Vagina (tissue), 2 donors: ENCODE measurements at regions not wholly inside any gene's neighbourhood (a gene's known extent, or its start where the extent isn't known, plus 50 kb on each side); places are given as distances from the start of the nearest gene placed in this dataset.

Experiments used
- CTCF ChIP-seq, 3 experiments: fragments of 450-650 bp in 2 of 3; fragments of 200-600 bp in 1 of 3; sonication (generic) in 1 of 3; IDR thresholded peaks; one replicate each; pipeline ENCODE4 v1.5.1; 2017 to 2019; ENCODE audit warnings: antibody characterized with exemption in 3 of 3, mild to moderate bottlenecking in 2 of 3, moderate library complexity in 2 of 3
- POLR2A ChIP-seq, 2 donors: fragments of 450-650 bp; IDR thresholded peaks; one replicate each; pipeline ENCODE4 v1.6.1; 2017; ENCODE audit warnings: antibody characterized with exemption in 2 of 2, mild to moderate bottlenecking in 2 of 2, moderate library complexity in 2 of 2
- POLR2AphosphoS5 ChIP-seq, 2 donors: sonication (generic); formaldehyde crosslinking; IDR thresholded peaks; one replicate each; pipeline ENCODE4 v1.9.0; 2017; ENCODE audit warnings: antibody characterized with exemption in 2 of 2, mild to moderate bottlenecking in 2 of 2, low read depth in 1 of 2; ENCODE audit not compliant: insufficient read depth in 1 of 2

- TF ChIP-seq CTCF (IDR thresholded peaks at IDR 0.05), result no peak
- TF ChIP-seq POLR2A (IDR thresholded peaks at IDR 0.05), result no peak
- no peak for TF ChIP-seq POLR2AphosphoS5 (IDR thresholded peaks at IDR 0.05; ENCODE audit: insufficient read depth in 1 of 2, low read depth in 1 of 2)
Measured at GRCh38 chr6:112899541-112899940, 552.4 kb downstream of the RFPL4B start.
